HG03442 (cell line): ENCODE measurements at regions not wholly inside any gene's neighbourhood (a gene's known extent, or its start where the extent isn't known, plus 50 kb on each side); places are given as distances from the start of the nearest gene placed in this dataset.
A peak's percentile ranks its signal among the peaks of the same experiment; 100 is the strongest.

Experiments used
- ATAC-seq: cut with Tn5 transposase; IDR thresholded peaks from one replicate; pipeline ENCODE4 v1.9.1; 2021; ENCODE audit warnings: mild to moderate bottlenecking, moderate library complexity; ENCODE audit not compliant: unreplicated experiment

GRCh38 chr4:24476282-24476681 lies 108.1 kb downstream of the DHX15 start:
- ATAC-seq = peak; percentile 32

- no peak for ATAC-seq
These were observed 108.6 kb downstream of the DHX15 start for GRCh38 chr4:24475756-24476155.

DNA sequence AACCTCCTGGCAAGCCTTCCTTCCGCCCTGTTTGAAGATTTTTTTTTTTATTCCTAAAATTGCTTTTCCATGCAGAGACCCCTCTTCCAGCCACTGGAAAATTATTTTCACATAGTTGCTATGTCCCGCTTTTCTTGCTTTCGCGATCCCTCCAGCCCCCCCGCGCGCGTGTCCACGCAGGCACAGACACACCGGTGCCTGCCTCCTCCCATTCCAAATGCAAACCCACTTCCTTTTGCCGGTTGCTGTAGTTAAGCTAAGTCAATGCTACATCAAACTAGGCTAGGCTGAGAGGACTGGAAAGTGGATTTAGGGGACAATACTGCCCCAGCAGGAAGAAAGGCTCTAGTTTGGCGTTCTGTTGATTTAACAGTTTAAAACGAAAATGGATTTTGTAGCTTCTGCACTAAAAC lies 111.0 kb downstream of the DHX15 start:
- no peak for ATAC-seq

DNA sequence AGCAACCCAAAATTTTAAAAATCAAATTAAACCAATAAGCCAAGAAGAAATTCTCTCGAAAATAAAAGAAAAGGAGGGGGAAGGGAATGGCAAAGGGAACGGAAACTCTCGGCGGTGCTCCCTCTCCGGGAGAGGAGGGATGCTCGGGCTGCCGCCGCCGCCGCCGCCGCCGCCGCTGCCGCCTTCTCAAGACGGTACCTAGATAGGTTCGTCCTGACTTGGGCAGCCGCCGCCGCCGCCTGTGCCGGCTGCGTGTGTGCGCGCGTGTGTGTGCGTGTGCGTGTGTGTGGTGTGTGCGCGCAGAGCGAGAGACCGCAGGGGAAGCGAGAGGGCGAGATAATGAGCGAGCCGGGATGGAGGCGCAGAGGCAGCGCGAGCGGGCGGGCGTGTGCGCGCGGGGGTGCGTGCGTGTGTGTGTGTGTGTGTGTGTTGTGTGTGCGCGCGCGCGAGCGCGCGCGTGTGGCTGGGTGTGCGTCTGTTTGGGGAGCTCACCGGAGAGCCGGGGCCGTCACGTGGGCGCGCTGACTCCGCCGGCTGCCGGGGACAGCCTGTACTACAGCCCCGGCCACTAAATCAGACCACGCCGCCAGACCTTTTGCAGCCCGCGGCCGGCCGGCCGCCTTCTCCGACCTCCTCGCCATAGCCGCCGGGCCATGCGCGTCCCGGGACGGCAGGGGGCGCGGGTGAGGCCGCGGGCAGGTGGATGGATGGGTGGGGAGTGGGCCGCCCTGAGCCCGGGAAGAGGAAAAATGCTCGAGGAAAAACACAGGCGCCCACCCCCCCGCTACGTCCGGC lies 111.6 kb downstream of the DHX15 start:
- ATAC-seq = peak; percentile 50

GRCh38 chr4:24472161-24472510 lies 112.2 kb downstream of the DHX15 start:
- no peak for ATAC-seq

GRCh38 chr4:24471486-24472160 lies 112.7 kb downstream of the DHX15 start:
- ATAC-seq = no peak

- ATAC-seq = no peak
These were observed 113.5 kb downstream of the DHX15 start for GRCh38 chr4:24470666-24471485.

DNA sequence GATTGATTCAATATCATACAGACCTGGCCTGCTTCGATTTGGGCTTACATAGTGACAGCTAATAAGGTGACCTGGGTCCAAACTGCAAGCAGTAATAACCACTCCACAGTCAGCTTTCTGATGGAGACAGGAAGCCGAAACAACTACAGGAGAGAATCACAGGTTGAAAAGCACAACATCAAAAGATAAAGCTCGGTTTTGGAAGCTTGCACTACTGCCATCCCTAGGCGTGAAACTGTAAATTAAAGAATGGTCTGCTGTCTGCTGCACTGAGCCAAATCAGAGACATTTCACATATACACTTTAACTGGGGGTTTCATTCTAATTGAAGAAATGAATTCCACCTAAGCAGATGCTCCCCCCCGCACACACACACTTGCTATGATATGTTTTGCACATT lies 116.3 kb downstream of the DHX15 start:
- no peak for ATAC-seq

- no peak for ATAC-seq
These were observed 119.8 kb downstream of the DHX15 start for GRCh38 chr4:24464566-24464965.

- no peak for ATAC-seq
These were observed 127.9 kb downstream of the DHX15 start for GRCh38 chr4:24456431-24456830.

GRCh38 chr4:24453951-24454350 lies 130.4 kb downstream of the DHX15 start:
- ATAC-seq = no peak

DNA sequence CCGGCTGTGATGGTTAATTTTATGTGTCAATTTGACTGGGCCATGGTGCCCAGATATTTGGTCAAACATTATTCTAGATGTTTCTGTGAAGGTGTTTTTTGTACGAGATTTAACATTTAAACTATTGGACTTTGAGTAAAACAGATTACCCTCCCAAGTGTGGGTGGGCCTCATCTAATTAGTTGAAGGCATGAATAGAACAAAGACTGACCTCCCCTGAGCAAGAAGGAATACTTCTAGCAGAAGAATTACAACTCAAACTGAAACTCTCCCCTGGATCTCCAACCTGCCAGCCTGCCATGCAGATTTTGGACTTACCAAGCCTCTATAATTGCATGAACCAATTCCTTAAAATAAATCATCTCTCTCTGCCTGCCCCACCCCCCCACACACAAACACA lies 132.5 kb downstream of the DHX15 start:
- no peak for ATAC-seq

- no peak for ATAC-seq
These were observed 141.2 kb downstream of the DHX15 start for GRCh38 chr4:24443200-24443599.

DNA sequence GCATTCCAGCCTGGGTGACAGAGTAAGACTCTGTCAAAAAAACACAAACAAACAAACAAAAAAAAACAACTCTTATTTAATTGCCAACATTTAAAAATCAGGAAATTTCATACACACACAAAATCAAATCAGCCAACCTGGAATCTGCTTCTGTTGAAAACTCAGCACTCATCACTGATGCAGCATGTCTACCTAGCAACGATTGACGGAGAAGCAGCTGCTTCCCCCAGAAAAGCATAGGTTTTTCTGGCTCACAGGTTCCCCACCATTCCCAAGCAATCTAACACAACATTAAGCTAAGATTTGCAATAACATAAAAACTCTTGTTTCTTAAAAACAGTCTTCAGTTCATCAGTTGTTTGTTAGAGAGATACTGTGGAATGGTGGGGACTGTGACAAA lies 143.6 kb downstream of the DHX15 start:
- ATAC-seq = no peak

DNA sequence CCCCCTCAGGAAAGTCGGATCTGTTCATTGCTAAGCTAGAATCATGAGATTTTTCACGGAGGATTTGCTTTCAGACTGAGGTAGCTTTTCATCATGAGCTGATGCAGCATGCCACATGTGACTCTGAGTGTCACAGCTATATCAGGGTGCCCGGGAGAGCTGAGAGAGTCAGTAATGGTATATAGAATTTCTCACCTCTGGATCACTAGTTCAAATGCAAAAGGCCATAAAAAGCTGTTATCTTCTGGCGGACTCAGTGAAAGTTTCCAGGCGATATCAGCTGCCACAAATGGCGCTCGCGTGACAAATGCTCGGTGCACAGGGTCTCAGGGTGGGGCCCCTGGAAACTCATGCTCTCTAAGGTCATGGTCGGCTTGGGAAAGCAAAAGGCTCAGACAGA lies 150.1 kb downstream of the DHX15 start:
- ATAC-seq = no peak

GRCh38 chr4:24433515-24434214 lies 150.7 kb downstream of the DHX15 start:
- ATAC-seq = no peak

DNA sequence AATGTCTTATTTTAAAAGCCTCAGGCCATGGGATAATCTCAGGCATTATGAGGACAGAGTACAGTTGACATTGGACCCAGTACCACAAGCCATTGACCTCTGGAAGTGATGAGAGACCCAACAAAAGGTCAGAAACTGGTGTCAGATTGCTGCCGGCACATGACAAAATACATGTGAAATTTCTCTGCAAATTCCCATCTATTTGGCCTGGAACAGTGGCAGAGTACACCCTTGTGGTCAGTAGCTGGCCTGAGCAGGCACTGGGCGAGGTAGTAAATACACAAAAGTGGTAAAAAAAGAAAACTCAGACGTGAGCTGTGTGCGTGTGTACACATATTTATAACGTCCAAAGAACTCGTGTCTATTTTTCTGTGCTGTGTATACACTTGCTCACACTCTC lies 155.5 kb downstream of the DHX15 start:
- ATAC-seq = no peak

DNA sequence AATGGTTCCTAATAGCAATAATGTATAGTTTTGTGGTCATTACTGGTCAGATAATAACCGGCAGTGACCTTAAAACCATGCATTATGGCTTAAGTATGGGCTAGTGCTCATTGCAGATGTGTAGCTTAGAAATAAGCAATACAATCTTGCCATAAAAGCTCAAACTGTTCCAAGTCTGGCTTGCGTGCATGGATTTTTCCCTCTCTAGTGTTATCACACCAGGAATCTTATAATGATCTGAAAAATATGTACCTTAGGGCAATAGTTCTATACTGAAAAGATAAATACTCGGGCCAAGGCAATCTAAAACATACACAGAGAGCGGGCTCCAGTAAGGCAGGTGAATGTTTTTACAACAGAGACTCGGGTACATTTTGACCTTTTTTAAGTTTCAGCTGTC lies 157.8 kb downstream of the DHX15 start:
- ATAC-seq = no peak

GRCh38 chr4:24425863-24426262 lies 158.5 kb downstream of the DHX15 start:
- ATAC-seq = no peak

- no peak for ATAC-seq
These were observed 160.7 kb downstream of the DHX15 start for GRCh38 chr4:24423670-24424069.

DNA sequence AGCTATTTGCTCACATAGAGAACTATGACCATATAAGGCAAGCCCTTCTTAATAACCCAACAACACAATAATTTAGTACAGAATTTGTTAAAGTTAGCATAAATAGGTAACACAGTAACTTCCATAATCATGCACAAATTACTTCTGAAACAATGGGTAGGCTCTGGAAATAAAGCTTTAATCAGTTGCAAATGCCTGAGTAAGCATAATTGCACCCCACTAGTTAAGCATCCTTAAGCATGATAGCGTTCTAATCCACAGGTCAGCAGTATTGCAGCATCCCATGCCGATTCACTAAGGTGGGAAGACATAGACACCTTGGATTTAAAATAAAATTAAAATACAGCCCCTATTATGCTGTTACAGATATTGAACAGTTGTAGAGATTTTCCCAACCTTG lies 161.7 kb downstream of the DHX15 start:
- no peak for ATAC-seq
